Mesendoderm (in vitro differentiated cells): ENCODE measurements at regions not wholly inside any gene's neighbourhood (a gene's known extent, or its start where the extent isn't known, plus 50 kb on each side); places are given as distances from the start of the nearest gene placed in this dataset.

Experiments
- DNase-seq: peaks from one replicate; pipeline ENCODE4 v3.0.0; 2013
- H2AK5ac ChIP-seq: 2 replicates; pipeline ENCODE4 v1.6.1; 2013; ENCODE audit warnings: low read length, inconsistent platforms
- H2BK120ac ChIP-seq: 2 replicates; pipeline ENCODE4 v1.6.1; 2013; ENCODE audit warnings: low read depth, mild to moderate bottlenecking, low read length, moderate library complexity, mixed read lengths
- H2BK15ac ChIP-seq: replicated peaks from 2 replicates; pipeline ENCODE4 v1.6.1; 2013; ENCODE audit warnings: low read depth, mild to moderate bottlenecking, moderate library complexity
- H2BK5ac ChIP-seq: 2 replicates; pipeline ENCODE4 v1.6.1; 2013; ENCODE audit warnings: low read length, inconsistent platforms
- H3K18ac ChIP-seq: 2 replicates; pipeline ENCODE4 v1.6.1; 2013; ENCODE audit warnings: mild to moderate bottlenecking, low read length, mixed read lengths
- H3K23ac ChIP-seq: one replicate; pipeline ENCODE4 v1.6.1; 2013; ENCODE audit warnings: low read length
- H3K27ac ChIP-seq: 2 replicates; pipeline ENCODE4 v1.5.1; 2013; ENCODE audit warnings: low read depth, mild to moderate bottlenecking, inconsistent platforms, low read length, moderate library complexity
- H3K27me3 ChIP-seq: 2 replicates; pipeline ENCODE4 v1.6.1; 2013; ENCODE audit warnings: low read length, control low read depth, mild to moderate bottlenecking, inconsistent platforms; ENCODE audit not compliant: insufficient read depth, poor library complexity
- H3K36me3 ChIP-seq: 2 replicates; pipeline ENCODE4 v1.6.1; 2013; ENCODE audit warnings: low read length, inconsistent platforms; ENCODE audit not compliant: control insufficient read depth, insufficient read depth
- H3K4ac ChIP-seq: one replicate; pipeline ENCODE4 v1.6.1; 2013; ENCODE audit warnings: low read depth, mild to moderate bottlenecking, low read length, moderate library complexity
- H3K4me1 ChIP-seq: 2 replicates; pipeline ENCODE4 v1.6.1; 2013; ENCODE audit warnings: low read depth, low read length, inconsistent platforms; ENCODE audit not compliant: control insufficient read depth
- H3K4me2 ChIP-seq: 2 replicates; pipeline ENCODE4 v1.6.1; 2013; ENCODE audit warnings: low read length
- H3K4me3 ChIP-seq: 2 replicates; pipeline ENCODE4 v1.5.1; 2013; ENCODE audit warnings: mild to moderate bottlenecking, low read length
- H3K56ac ChIP-seq: one replicate; pipeline ENCODE4 v1.6.1; 2013; ENCODE audit warnings: low read length
- H3K79me1 ChIP-seq: 2 replicates; pipeline ENCODE4 v1.6.1; 2013; ENCODE audit warnings: low read length, inconsistent platforms
- H3K79me2 ChIP-seq: 2 replicates; pipeline ENCODE4 v1.6.1; 2013; ENCODE audit warnings: mild to moderate bottlenecking, low read length; ENCODE audit not compliant: control insufficient read depth, insufficient read depth
- H3K9ac ChIP-seq: 2 replicates; pipeline ENCODE4 v1.6.1; 2013; ENCODE audit warnings: low read length, inconsistent platforms
- H4K5ac ChIP-seq: one replicate; pipeline ENCODE4 v1.6.1; 2013; ENCODE audit warnings: low read length
- H4K8ac ChIP-seq: one replicate; pipeline ENCODE4 v1.6.1; 2013; ENCODE audit warnings: low read depth, mild to moderate bottlenecking, control low read depth, low read length, moderate library complexity
- WGBS: extraction: QIAGEN DNeasy Blood & Tissue Kit; methylation state at CpG from one replicate; pipeline ENCODE4 v1.1.7; 2013; ENCODE audit warnings: low lambda C conversion rate, missing lambda C conversion rate; ENCODE audit not compliant: insufficient coverage; ENCODE audit errors: extremely low coverage; 5-methylcytosine and 5-hydroxymethylcytosine counted together

DNA sequence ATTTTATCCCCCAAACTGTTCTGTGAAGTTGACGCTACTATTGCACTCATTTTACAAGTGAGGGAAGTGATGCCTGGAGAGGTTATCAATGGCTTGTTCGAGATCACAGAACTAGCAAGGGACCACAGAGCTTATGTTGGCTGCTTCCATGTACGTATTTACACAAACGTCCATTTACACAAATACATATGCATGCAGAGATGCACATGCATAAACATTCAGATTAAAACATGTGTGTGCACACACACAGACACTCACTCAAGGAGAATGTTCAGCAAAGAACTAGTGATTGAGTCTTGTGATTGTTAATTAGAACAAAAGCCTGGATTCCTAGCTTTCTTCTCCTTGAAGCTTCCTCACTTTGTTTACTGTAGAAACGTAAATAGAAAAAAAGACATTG is 321.5 kb upstream of the CHD6 start:
- no peak overlapping the region for H3K27ac ChIP-seq
- H2AK5ac ChIP-seq = no peak overlapping the region
- no peak overlapping the region for H3K18ac ChIP-seq
- no peak overlapping the region for H3K4me2 ChIP-seq
- H2BK15ac ChIP-seq = no peak overlapping the region
- H3K27me3 ChIP-seq = no peaks in the 10 kb centered on the region
- no peaks in the 10 kb centered on the region for H3K4me1 ChIP-seq
- no CpG with 5 or more reads among the region's 5 CpGs for WGBS
- H4K5ac ChIP-seq = no peak overlapping the region
- H2BK5ac ChIP-seq = no peak overlapping the region
- no peak for DNase-seq
- no peak overlapping the region for H3K56ac ChIP-seq
- H2BK120ac ChIP-seq = no peak overlapping the region
- no peaks in the 10 kb centered on the region for H3K36me3 ChIP-seq
- H4K8ac ChIP-seq = no peak overlapping the region
- no peaks in the 10 kb centered on the region for H3K79me2 ChIP-seq
- H3K23ac ChIP-seq = no peak overlapping the region
- no peak overlapping the region for H3K4me3 ChIP-seq
- H3K4ac ChIP-seq = no peak overlapping the region
- H3K9ac ChIP-seq = no peak overlapping the region
- H3K79me1 ChIP-seq = no peaks in the 10 kb centered on the region

DNA sequence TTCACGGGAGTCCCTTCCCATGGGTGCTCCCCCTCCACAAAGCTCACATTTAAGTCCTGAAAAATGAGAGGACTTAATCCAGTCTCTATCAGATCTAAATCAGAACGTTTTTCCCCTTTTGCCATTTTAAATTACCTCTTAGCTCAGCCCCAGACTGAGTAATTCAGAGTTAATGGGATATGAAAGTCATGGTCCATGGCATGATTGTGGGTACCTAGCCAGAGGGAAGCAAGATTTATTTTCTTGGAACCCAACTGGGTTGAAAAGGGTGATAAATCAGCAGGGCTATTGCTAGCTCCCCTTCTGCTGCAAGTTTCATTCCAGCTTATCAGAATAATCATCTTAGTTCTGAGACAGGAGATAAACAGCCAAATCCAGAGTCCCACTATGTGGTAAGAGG is 320.2 kb upstream of the CHD6 start:
- Histone ChIP-seq H3K27ac (no peak overlapping the region), H3K9ac (no peak overlapping the region), H3K36me3 (no peaks in the 10 kb centered on the region), H2BK120ac (no peak overlapping the region), H3K4me2 (no peak overlapping the region), H3K56ac (no peak overlapping the region), H3K23ac (no peak overlapping the region), H3K79me1 (no peaks in the 10 kb centered on the region), H3K4me3 (no peak overlapping the region), H3K27me3 (no peaks in the 10 kb centered on the region), H3K79me2 (no peaks in the 10 kb centered on the region), H2BK15ac (no peak overlapping the region), H2BK5ac (no peak overlapping the region), H3K4me1 (no peaks in the 10 kb centered on the region), H3K18ac (no peak overlapping the region), H2AK5ac (no peak overlapping the region), H4K5ac (no peak overlapping the region), H4K8ac (no peak overlapping the region), H3K4ac (no peak overlapping the region)
- WGBS = no CpG with 5 or more reads among the region's 2 CpGs
- no peak for DNase-seq

DNA sequence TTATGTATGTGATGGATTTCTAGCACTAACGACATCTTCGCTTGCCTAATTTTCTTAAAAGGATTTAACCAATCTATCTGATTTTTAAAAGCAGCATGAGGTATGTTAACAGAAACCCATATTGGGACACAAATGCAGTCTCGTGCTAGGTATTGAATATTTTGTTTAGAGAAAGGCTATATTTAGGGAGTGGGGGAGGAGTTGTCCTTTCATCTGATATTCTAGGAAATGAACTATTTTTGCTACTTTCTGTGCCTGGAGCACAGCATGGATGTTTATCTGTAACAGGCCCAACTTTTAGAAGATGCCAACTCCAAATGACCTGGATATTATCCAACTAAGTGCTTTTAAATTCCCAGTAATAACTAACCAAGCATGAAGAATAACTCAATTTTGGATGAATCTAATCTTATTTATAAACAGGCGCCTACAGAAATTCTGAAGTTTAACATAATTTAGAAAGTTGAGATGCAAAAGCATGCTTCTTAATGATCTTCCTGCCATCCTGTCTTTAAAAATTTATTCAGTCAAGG is 317.1 kb upstream of the CHD6 start:
- Histone ChIP-seq H3K9ac (no peak overlapping the region), H3K4ac (no peak overlapping the region), H3K4me1 (no peaks in the 10 kb centered on the region), H3K27ac (no peak overlapping the region), H3K79me1 (no peaks in the 10 kb centered on the region), H3K79me2 (no peaks in the 10 kb centered on the region), H3K4me3 (no peak overlapping the region), H3K56ac (no peak overlapping the region), H3K18ac (no peak overlapping the region), H3K27me3 (no peaks in the 10 kb centered on the region), H2AK5ac (no peak overlapping the region), H2BK15ac (no peak overlapping the region), H4K5ac (no peak overlapping the region), H4K8ac (no peak overlapping the region), H3K4me2 (no peak overlapping the region), H3K36me3 (no peaks in the 10 kb centered on the region), H2BK5ac (no peak overlapping the region), H3K23ac (no peak overlapping the region), H2BK120ac (no peak overlapping the region)
- WGBS = no CpG with 5 or more reads among the region's 4 CpGs
- DNase-seq = no peak

DNA sequence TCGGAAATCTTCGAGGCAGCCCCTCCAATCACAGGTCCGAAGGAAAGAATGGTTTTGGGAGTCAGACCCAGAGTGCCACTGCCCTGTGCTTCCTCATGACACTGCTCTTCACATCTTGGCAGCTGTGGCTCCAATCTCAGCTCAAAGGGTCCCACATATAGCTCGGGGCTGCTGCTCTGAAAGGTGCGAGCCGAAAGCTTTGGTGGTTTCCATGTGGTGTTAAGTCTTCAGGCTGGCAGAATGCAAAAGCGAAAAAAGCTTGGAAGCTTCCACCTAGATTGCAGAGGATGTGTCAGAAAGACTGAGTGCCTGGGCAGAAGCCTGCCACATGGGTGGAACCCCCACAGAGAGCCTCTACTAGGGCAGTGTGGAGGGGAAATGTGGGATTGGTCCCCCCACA is 314.3 kb upstream of the CHD6 start:
- Histone ChIP-seq H3K4me1 (no peaks in the 10 kb centered on the region), H4K8ac (no peak overlapping the region), H3K56ac (no peak overlapping the region), H3K4ac (no peak overlapping the region), H2BK120ac (no peak overlapping the region), H3K4me3 (no peak overlapping the region), H3K79me1 (no peaks in the 10 kb centered on the region), H2BK5ac (no peak overlapping the region), H3K27me3 (no peaks in the 10 kb centered on the region), H3K18ac (no peak overlapping the region), H3K79me2 (no peaks in the 10 kb centered on the region), H3K36me3 (no peaks in the 10 kb centered on the region), H4K5ac (no peak overlapping the region), H3K23ac (no peak overlapping the region), H2BK15ac (no peak overlapping the region), H2AK5ac (no peak overlapping the region), H3K27ac (no peak overlapping the region), H3K9ac (no peak overlapping the region), H3K4me2 (no peak overlapping the region)
- no peak for DNase-seq
- WGBS = no CpG with 5 or more reads among the region's 7 CpGs

DNA sequence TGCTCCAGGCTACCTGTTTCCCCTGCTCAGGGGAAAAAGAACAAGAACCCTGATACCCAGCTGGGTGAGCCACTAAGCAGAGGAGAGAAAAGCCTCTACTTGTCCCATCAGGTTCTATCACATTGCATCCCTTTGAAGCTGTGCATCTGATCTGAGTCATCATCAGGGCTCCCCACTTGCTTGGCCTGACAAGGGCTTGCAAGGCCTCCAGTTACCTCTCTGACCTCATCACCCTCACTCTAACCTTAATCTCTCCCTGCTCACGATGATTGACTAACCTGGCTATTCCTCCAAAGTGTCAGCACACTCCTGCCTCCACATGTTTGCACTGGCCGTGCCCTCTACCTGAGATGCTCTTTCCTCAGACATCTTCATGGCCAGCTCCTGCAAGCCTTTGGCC is 309.5 kb upstream of the CHD6 start:
- Histone ChIP-seq H3K4me2 (no peak overlapping the region), H3K23ac (no peak overlapping the region), H3K9ac (no peak overlapping the region), H3K79me2 (no peaks in the 10 kb centered on the region), H2BK5ac (no peak overlapping the region), H2AK5ac (no peak overlapping the region), H3K4me3 (no peak overlapping the region), H3K18ac (no peak overlapping the region), H3K27ac (no peak overlapping the region), H2BK120ac (no peak overlapping the region), H3K4me1 (no peaks in the 10 kb centered on the region), H3K56ac (no peak overlapping the region), H2BK15ac (no peak overlapping the region), H3K36me3 (no peaks in the 10 kb centered on the region), H3K27me3 (no peaks in the 10 kb centered on the region), H4K5ac (no peak overlapping the region), H4K8ac (no peak overlapping the region), H3K79me1 (no peaks in the 10 kb centered on the region), H3K4ac (no peak overlapping the region)
- DNase-seq = peak; percentile 10
- WGBS = no CpG with 5 or more reads among the region's 2 CpGs

DNA sequence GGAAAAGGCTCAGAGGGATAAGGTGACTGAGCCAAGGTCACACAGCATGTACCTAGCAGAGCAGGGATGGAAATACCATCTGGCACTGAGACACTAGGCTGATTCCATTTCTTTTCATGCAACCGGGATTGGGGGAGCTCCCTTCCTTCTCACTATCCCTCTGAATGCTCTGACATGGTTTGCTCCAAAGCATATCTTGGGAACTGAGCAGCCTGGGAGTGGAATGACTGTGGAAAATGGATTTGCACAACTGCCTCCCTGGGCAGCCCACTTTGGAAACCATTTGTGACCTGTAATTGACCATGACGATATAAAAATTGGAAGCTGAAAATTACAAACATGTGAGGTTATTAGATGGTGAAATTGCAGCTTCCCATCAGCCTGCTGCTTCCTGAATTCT is 309.0 kb upstream of the CHD6 start:
- no peak overlapping the region for H4K5ac ChIP-seq
- no peak overlapping the region for H3K4me2 ChIP-seq
- H3K79me2 ChIP-seq = no peaks in the 10 kb centered on the region
- no peak overlapping the region for H2BK120ac ChIP-seq
- H3K23ac ChIP-seq = no peak overlapping the region
- H3K4ac ChIP-seq = no peak overlapping the region
- no peak for DNase-seq
- H3K79me1 ChIP-seq = no peaks in the 10 kb centered on the region
- no peak overlapping the region for H3K18ac ChIP-seq
- H3K9ac ChIP-seq = no peak overlapping the region
- no peaks in the 10 kb centered on the region for H3K36me3 ChIP-seq
- H3K4me1 ChIP-seq = no peaks in the 10 kb centered on the region
- no peak overlapping the region for H3K27ac ChIP-seq
- H4K8ac ChIP-seq = no peak overlapping the region
- H2BK5ac ChIP-seq = no peak overlapping the region
- H3K4me3 ChIP-seq = no peak overlapping the region
- no CpG with 5 or more reads among the region's 2 CpGs for WGBS
- H2BK15ac ChIP-seq = no peak overlapping the region
- H3K27me3 ChIP-seq = no peaks in the 10 kb centered on the region
- H2AK5ac ChIP-seq = no peak overlapping the region
- no peak overlapping the region for H3K56ac ChIP-seq
